K562 (cell line): ENCODE measurements at regions not wholly inside any gene's neighbourhood (a gene's known extent, or its start where the extent isn't known, plus 50 kb on each side); places are given as distances from the start of the nearest gene placed in this dataset.

Experiments used
- ATF7 ChIP-seq: fragments of 450-650 bp; IDR thresholded peaks from 2 replicates; pipeline ENCODE4 v1.7.1; 2014; ENCODE audit warnings: mild to moderate bottlenecking, moderate library complexity
- CBX1 ChIP-seq: sonication (generic); IDR thresholded peaks from 2 replicates; pipeline ENCODE4 v1.6.1; 2016; ENCODE audit warnings: antibody characterized with exemption, low read depth, mild to moderate bottlenecking
- E2F5 ChIP-seq: sonication (generic); formaldehyde crosslinking; IDR thresholded peaks from 2 replicates; pipeline ENCODE4 v1.8.0; 2022; ENCODE audit warnings: mild to moderate bottlenecking, missing genetic modification reagents
- E2F6 ChIP-seq, 2 experiments: IDR thresholded peaks; 2 replicates each; pipeline ENCODE4 v1.6.1; 2011; ENCODE audit warnings: borderline replicate concordance in 1 of 2, control low read depth in 1 of 2, low read depth in 1 of 2, low read length in 1 of 2, mild to moderate bottlenecking in 1 of 2, mixed read lengths in 1 of 2, moderate library complexity in 1 of 2; ENCODE audit not compliant: insufficient read depth in 1 of 2, insufficient read length in 1 of 2, poor library complexity in 1 of 2, severe bottlenecking in 1 of 2; ENCODE audit errors: extremely low read depth in 1 of 2
- PCBP1 ChIP-seq: fragments of 200-400 bp; formaldehyde crosslinking; IDR thresholded peaks from 2 replicates; pipeline ENCODE4 v1.6.1; 2018; ENCODE audit warnings: mild to moderate bottlenecking, low read depth, low read length; ENCODE audit not compliant: poor library complexity, severe bottlenecking
- ZFP91 ChIP-seq: sonication (generic); formaldehyde crosslinking; IDR thresholded peaks from 2 replicates; pipeline ENCODE4 v1.8.0; 2022; ENCODE audit warnings: mild to moderate bottlenecking, missing genetic modification reagents
- ZNF212 ChIP-seq: fragments of 450-650 bp; formaldehyde crosslinking; IDR thresholded peaks from 2 replicates; pipeline ENCODE4 v1.4.0; 2020; ENCODE audit warnings: mild to moderate bottlenecking
- ZNF57 ChIP-seq: fragments of 450-650 bp; formaldehyde crosslinking; IDR thresholded peaks from 2 replicates; pipeline ENCODE4 v1.4.0; 2020; ENCODE audit warnings: mild to moderate bottlenecking, moderate library complexity
- TF ChIP-seq, protein P1 (sequence below), 3 experiments: IDR thresholded peaks in 2 of 3; conservative IDR thresholded peaks in 1 of 3; 2 replicates each; pipeline ENCODE4 v1.5.1; 2011 to 2012; ENCODE audit warnings: low read length in 3 of 3, mild to moderate bottlenecking in 3 of 3, control low read depth in 2 of 3, improper control_type of control experiment in 1 of 3, inconsistent platforms in 1 of 3, low read depth in 1 of 3, mixed read lengths in 1 of 3, moderate library complexity in 1 of 3; ENCODE audit not compliant: insufficient read depth in 2 of 3

- TF ChIP-seq, protein P1, sequence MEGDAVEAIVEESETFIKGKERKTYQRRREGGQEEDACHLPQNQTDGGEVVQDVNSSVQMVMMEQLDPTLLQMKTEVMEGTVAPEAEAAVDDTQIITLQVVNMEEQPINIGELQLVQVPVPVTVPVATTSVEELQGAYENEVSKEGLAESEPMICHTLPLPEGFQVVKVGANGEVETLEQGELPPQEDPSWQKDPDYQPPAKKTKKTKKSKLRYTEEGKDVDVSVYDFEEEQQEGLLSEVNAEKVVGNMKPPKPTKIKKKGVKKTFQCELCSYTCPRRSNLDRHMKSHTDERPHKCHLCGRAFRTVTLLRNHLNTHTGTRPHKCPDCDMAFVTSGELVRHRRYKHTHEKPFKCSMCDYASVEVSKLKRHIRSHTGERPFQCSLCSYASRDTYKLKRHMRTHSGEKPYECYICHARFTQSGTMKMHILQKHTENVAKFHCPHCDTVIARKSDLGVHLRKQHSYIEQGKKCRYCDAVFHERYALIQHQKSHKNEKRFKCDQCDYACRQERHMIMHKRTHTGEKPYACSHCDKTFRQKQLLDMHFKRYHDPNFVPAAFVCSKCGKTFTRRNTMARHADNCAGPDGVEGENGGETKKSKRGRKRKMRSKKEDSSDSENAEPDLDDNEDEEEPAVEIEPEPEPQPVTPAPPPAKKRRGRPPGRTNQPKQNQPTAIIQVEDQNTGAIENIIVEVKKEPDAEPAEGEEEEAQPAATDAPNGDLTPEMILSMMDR (IDR thresholded peaks at IDR 0.05 in 2 of 3, conservative IDR thresholded peaks at IDR 0.05 in 1 of 3; ENCODE audit: insufficient read depth in 2 of 3, low read depth in 1 of 3, low read length in 3 of 3), result no peak
- TF ChIP-seq ATF7 (no peak), ZFP91 (no peak), ZNF212 (CRISPR knock-in tag) (no peak), CBX1 (no peak), ZNF57 (CRISPR knock-in tag) (no peak), E2F6 (IDR thresholded peaks at IDR 0.05; ENCODE audit: borderline replicate concordance in 1 of 2, extremely low read depth in 1 of 2, insufficient read depth in 1 of 2, insufficient read length in 1 of 2, low read depth in 1 of 2, low read length in 1 of 2, poor library complexity in 1 of 2, severe bottlenecking in 1 of 2) (no peak), PCBP1 (no peak), E2F5 (CRISPR knock-in tag) (no peak)
These were observed 121.7 kb downstream of the MN1 start for GRCh38 chr22:27679693-27680488.
